ENCODE measurements at regions not wholly inside any gene's neighbourhood (a gene's known extent, or its start where the extent isn't known, plus 50 kb on each side); places are given as distances from the start of the nearest gene placed in this dataset.

- TF ChIP-seq CTCF (conservative IDR thresholded peaks at IDR 0.05; ENCODE audit: low read length) (no peak), EZH2phosphoT487 (IDR thresholded peaks at IDR 0.05; ENCODE audit: borderline replicate concordance, low read depth, low read length) (no peak)
Measured at GRCh38 chr4:157897855-157898370, 274.9 kb downstream of the GASK1B start.
